Kasumi-1 (cell line): ENCODE measurements at regions not wholly inside any gene's neighbourhood (a gene's known extent, or its start where the extent isn't known, plus 50 kb on each side); places are given as distances from the start of the nearest gene placed in this dataset.
A peak's percentile ranks its signal among the peaks of the same experiment; 100 is the strongest.
"Not testable (repeated sequence)": the region's sequence is repeated elsewhere in the genome, so short reads cannot be mapped to it uniquely, and the experiment has no call there.

Experiments
- DNase-seq, 2 experiments: peaks; one replicate each; lab custom pipeline; 2025; lab: John Stamatoyannopoulos, UW

DNA sequence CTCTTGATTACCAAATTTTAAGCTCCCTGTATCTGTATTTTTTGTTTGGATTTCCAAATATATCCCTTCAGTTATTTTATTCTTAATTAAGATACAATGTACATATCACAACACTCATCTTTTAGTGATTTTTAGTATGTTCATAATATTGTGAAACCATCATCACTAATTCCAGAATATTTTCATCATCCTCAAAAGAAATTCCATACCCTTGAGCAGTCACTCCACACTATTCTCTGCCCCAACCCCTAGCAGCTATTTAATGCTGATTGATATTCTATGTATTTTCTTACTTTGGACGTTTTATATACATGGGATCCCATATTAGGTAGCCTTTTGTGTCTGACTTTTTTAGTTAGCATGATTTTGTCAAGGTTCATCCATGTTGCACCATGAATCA is 127.4 kb upstream of the SLC8A1 start:
- no peak for DNase-seq

DNA sequence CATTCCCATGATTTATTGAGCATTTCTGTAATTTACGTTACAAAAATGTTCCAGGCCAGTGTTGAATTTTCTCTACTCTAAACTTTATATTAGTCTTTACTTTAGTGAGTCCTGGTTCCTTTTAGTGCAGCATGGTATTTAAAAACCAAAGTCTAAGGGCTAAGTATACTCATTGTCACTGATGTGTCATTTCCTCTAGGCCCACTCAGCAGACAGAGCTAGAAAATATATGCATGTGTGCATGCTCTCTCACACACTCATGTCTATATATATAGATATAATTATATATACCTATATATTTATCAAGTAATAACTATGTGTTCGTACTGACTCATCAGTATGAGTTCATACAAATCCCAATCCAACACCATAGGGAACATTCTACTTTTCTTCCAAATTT is 132.5 kb upstream of the SLC8A1 start:
- no peak for DNase-seq

DNA sequence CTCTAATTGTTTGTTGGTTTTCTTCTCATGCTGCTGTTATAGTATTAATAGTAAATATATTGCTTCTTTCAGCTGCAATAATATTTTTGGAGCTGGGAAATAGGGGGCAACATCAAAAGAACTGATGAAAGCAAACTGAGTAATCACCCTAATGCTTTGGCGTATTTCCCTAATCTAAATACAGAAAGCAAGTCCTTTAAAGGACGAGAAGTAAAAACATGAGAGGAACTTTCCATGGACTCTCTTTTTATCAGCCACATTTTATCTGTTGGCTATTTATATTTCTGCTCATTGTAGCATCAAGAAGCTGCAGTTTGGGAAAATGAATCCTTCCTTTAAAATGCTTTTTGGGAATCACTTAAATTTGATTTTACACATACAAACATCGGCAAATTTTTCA is 139.9 kb upstream of the SLC8A1 start:
- no peak for DNase-seq

- no peak for DNase-seq
Measured at GRCh38 chr2:40592218-40592617, 140.3 kb upstream of the SLC8A1 start.

GRCh38 chr2:40606862-40607261 is 155.0 kb upstream of the SLC8A1 start:
- no peak for DNase-seq

GRCh38 chr2:40611196-40611595 is 159.3 kb upstream of the SLC8A1 start:
- DNase-seq, result no peak

GRCh38 chr2:40625849-40626248 is 174.0 kb upstream of the SLC8A1 start:
- DNase-seq, result no peak

DNA sequence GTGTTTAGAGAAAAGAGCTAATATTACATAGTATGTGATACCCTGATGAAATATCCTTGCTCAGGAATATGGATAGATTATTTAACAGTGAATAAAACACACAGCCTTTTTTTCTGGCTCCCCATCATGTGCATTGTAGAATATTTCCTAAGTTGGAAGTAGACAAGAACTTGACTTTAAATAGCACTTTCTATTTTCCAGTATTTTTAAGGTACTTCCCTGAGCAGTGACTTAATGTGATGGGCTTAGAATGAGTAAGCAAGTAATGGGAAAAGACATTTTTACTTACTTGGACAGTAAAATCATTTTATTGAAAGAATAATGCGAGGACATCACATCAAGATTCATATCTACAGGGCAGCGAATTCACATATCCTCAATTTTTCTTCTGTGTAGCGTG is 176.7 kb upstream of the SLC8A1 start:
- DNase-seq, result no peak

GRCh38 chr2:40629768-40630434 is 178.0 kb upstream of the SLC8A1 start:
- DNase-seq, result no peak

DNA sequence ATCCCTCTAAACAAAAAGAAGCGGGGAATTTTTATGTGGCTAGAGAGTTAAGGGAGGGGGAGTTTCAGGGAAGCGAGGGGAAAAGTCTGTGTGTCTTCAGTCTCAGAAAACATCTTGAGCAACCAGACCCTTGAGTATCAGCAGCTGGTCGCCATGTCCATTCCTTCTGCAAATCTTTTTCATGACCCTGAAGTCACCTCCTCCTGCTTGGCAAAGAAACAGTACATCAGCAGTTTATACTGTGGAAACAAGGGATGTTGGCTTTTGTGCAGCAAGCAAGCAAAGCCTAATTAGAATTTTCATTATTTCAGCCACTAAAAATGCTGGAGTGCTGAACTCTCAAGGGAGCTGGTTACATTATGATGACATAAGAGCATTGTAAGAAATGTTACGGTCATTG is 187.4 kb upstream of the SLC8A1 start:
- DNase-seq, result no peak

GRCh38 chr2:40642237-40642636 is 190.3 kb upstream of the SLC8A1 start:
- no peak for DNase-seq

DNA sequence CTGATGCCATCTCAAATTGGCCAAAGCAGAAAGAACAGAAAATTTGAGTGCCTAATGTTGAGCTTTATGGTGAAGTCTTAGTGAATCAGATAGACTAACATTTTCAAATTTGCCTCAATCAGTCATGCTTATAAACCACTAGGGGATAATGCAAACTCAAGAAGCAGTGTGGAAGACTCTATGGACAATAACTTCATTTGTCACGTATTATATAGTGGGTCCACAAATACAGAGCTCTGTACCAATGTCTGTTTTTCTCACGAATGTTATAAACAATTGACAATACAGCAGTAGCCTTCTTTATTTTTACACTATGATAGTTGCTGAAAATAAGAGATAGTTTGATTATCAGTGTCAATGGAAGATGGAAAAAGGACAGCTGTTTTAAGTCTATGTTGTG is 190.8 kb upstream of the SLC8A1 start:
- DNase-seq, result no peak

DNA sequence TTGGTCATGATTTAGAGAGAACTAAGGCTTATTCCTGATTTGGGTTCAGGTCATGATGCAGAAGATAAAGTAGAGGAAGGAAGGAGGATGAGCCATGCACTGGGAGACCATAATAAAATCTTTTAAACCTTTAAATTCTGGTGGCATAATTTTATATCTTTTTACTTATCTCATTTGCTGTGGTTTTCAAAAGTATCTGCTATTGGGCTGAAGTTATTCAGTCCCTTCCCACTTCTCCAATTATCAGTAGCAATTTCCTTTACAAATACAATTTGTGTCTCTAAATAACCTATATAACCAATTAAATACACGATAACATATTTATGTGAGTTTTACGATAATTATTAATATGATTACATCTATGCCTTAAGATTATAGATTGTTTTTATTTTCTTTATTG is 194.8 kb upstream of the SLC8A1 start:
- no peak for DNase-seq

GRCh38 chr2:40652155-40652554 is 200.3 kb upstream of the SLC8A1 start:
- no peak for DNase-seq

DNA sequence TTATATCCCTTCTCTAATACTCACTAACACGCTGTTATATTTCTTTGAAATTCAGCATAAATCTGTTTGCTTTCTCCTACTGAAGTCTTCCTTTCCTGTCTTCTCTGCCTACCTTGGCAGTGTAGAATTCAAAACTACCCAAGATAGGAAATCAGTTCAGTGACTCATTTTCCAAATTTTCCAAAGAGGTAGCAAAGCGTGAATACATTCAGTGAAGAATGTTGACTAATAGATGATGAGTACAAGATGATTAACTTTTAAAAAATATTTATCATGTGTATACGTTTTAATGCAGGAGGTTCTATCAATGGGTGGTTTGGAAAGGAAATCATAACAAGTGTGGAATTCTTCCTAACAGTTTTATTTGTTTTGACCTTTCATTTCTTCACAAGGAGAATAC is 201.9 kb upstream of the SLC8A1 start:
- DNase-seq, result no peak

DNA sequence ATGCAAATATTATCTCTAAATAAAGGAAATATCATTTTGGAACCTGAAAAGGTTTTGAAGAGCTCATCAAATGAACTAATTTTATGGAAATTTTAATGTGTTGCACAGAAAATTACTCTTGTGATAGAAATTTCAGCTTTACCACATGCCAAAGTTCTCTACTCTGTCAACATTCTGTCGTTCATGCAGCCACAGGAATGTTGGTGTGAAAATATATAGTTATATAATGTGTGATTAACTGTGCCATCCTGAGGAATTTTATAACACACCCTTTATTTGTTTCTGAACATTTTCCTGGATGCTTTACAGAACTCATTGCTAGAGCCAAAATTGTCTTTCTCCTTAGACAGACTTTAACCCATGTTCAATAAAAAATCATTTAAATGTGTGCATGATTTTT is 202.5 kb upstream of the SLC8A1 start:
- no peak for DNase-seq

GRCh38 chr2:40658941-40659340 is 207.1 kb upstream of the SLC8A1 start:
- peak in 1 of 2 experiments; percentile 5 for DNase-seq

DNA sequence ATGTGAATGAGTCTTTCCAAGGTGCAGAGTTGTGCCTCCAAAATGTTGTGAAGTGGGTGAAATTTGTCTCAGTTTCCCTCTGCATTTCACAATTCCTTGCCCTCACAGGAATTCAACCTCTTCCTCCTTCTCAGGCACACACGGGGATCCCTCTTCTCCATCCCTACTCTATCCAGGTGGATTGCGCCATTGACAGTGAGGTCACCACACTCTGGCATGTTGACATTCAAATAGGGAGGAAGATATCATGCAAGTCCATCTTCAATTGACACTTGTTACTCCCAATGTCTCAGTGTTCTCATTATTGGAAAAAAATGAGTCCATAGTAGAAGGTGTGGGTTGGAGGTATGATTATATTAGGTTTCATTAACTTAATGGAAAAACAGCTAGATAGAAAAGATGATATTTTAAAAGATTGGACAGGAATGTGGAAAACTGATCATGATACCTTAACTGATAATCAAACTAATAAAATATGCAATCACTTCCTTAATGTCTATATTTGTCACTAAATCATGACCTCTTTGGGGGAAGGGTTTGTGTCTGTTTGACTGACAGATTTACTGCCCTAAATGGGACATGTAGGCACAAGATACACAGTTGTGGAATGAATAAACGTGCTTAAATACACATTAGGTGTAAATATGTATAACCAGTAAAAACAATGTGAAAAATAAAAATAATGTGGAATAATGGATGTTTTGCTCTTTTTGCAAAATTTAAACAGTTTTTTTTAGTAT is 213.8 kb upstream of the SLC8A1 start:
- DNase-seq, result no peak

DNA sequence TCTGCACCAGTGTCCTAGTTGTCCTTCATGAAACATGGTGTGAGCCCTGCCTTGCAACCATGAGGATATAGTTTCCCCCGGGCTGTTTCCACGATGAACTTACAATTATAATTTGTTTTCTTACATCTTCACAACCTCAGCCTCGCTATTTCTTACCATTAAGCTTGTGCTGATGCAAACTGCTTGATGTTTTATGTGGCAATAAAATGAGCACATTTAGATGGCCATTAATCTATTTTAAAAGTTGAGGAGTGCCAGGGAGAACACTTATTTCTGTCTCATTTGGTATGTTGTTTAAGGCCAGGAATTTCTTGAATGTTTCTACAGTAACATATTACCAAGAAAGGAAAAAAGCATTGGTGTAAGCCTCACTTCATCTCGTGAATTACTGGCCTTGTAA is 214.5 kb upstream of the SLC8A1 start:
- no peak for DNase-seq

GRCh38 chr2:40668425-40668824 is 216.5 kb upstream of the SLC8A1 start:
- peak; percentile 53 to 54 for DNase-seq

DNA sequence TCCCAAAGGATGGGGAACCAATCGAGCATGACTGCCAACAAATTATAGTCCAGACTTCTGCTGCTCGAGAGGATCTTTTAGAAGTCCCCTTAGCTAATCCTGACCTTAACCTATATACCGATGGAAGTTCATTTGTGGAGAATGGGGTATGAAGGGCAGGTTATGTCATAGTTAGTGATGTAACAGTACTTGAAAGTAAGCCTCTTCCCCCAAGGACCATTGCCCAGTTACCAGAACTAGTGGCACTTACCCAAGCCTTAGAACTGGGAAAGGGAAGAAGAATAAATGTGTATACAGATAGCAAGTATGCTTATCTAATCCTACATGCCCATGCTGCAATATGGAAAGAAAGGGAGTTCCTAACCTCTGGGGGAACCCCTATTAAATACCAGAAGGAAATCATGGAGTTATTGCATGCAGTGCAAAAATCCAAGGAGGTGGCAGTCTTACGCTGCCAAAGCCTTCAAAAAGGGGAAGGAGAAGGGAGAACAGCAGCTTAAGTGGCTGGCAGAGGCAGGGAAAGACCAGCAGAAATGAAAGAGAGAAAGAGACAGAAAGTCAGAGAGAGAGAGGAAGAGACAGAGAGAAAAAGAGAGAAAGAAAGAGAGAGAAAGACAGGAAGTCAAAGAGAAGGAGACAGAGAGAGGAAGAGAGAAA is 224.4 kb upstream of the SLC8A1 start:
- not testable (repeated sequence) for DNase-seq

DNA sequence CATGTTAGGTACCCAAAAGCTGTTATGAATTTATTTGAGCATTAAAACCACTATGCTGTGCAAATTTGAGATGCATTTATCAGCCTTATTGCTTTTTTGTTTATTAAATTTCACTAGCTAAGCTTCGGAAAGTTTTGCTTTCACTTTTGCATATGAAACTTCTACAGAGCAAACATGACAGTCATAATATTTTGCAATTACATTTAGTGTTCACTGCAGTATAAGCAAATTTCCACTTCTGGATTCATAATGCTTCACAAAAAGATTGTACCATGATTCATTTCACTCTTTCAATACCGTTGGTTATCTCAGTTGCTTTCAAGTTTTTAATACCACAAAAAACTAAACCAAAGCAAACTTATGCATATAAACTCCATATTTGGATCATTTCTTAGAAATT is 228.7 kb upstream of the SLC8A1 start:
- no peak for DNase-seq

DNA sequence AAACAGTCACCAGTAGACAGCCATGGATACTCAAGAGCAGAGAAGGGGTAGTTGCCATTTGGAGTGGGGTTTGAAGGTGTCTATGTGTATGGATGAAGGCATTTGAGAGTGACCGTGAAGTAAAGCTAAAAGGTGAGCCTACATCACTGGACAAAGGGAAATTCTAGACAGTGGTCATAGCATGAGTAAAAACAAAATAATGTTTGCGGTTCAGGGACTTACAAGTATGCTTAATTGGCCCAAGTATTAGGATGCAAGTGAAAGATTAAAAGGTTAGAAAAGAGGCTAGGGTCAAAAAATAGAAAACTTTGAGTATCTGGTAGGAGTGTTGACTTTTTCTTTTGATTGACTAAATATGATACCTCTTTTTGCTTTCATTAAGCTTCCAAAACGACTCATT is 238.1 kb upstream of the SLC8A1 start:
- no peak for DNase-seq
